Motor neuron (in vitro differentiated cells): ENCODE measurements at regions not wholly inside any gene's neighbourhood (a gene's known extent, or its start where the extent isn't known, plus 50 kb on each side); places are given as distances from the start of the nearest gene placed in this dataset.

Experiments used
- ATAC-seq, 8 experiments: fragments of 200-7000 bp; cut with Tn5 transposase; replicated peaks in 6 of 8; 2 replicates each; pipeline ENCODE4 v1.8.0; 2021; ENCODE audit warnings: mild to moderate bottlenecking in 8 of 8, moderate library complexity in 8 of 8
- H3K27ac ChIP-seq, 2 donors: fragments of 250-450 bp; sonication (Bioruptor Pico); 2 replicates each; pipeline ENCODE4 v1.9.0; 2021; ENCODE audit warnings: antibody characterized with exemption in 2 of 2, mild to moderate bottlenecking in 2 of 2, moderate library complexity in 1 of 2
- H3K4me1 ChIP-seq, 2 donors: fragments of 250-450 bp; sonication (Bioruptor Pico); replicated peaks in 1 of 2; 2 replicates each; pipeline ENCODE4 v1.6.1; 2021; ENCODE audit warnings: antibody characterized with exemption in 2 of 2, mild to moderate bottlenecking in 2 of 2, moderate library complexity in 1 of 2
- H3K4me3 ChIP-seq, 5 donors: fragments of 250-450 bp; sonication (Bioruptor Pico); 2 replicates each; pipeline ENCODE4 v1.9.0; 2021; ENCODE audit warnings: antibody characterized with exemption in 5 of 5, mild to moderate bottlenecking in 5 of 5, moderate library complexity in 4 of 5
- WGBS, 10 experiments: fragments of 450-650 bp; shearing (Covaris generic); methylation state at CpG; one replicate each; pipeline ENCODE4 v1.0.0; 2022; 5-methylcytosine and 5-hydroxymethylcytosine counted together
- in situ Hi-C, 9 experiments: fragments of 400-800 bp; cut with MboI; loops; one replicate each; pipeline ENCODE4 v1.15.0; 2021; ENCODE audit warnings: low sequenced_read_pairs in 9 of 9, low pct_unique_long_range_greater_than_20kb in 2 of 9; ENCODE audit not compliant: unreplicated experiment in 9 of 9

DNA sequence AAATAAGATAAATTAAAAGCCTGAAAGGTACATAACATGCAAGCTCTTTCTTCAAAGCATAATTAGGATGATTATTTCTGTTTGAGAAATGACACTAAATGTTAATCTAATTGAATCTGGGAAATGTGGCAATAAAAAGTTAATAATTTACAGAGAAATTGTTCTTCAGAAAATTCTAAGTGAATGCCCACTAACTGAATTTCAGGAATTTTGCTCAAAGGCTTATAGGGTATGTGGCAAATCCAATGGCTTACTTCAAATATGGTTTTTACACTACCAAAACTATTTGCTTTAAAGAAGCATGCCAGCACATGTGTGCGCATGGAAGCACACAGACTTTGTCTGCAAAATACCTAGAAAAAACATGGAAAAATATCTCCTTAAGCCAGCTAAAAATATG lies 186.6 kb upstream of the FOXD3 start:
- ATAC-seq = no peak
- WGBS, 10 experiments = 0 to 100% (median 88%) methylated on average over 1 of the region's 1 CpG; no CpG with 5 or more reads in 1 of the 10 experiments
- in situ Hi-C loops = loop anchor here in 2 of 9 experiments (25.0 kb wide), 2 partner anchors 274 to 298 kb away; no protein-coding TSS in a partner anchor
- no peak overlapping the region for H3K27ac ChIP-seq
- peaks cover 10 to 15% of the 10 kb centered on the region in 2 donors for H3K4me1 ChIP-seq
- no peak overlapping the region for H3K4me3 ChIP-seq

GRCh38 chr1:63142001-63142400 lies 180.4 kb upstream of the FOXD3 start:
- no peak overlapping the region for H3K27ac ChIP-seq
- no peaks in the 10 kb centered on the region for H3K4me1 ChIP-seq
- 7 to 100% (median 86%) methylated on average over 1 to 5 of the region's 5 CpGs; no CpG with 5 or more reads in 1 of the 10 experiments for WGBS, 10 experiments
- peak in 1 of 8 experiments; percentile 32 for ATAC-seq
- in situ Hi-C loops = loop anchor here in 2 of 9 experiments (25.0 kb wide), 2 partner anchors 280 to 305 kb away; no protein-coding TSS in a partner anchor
- no peak overlapping the region for H3K4me3 ChIP-seq

DNA sequence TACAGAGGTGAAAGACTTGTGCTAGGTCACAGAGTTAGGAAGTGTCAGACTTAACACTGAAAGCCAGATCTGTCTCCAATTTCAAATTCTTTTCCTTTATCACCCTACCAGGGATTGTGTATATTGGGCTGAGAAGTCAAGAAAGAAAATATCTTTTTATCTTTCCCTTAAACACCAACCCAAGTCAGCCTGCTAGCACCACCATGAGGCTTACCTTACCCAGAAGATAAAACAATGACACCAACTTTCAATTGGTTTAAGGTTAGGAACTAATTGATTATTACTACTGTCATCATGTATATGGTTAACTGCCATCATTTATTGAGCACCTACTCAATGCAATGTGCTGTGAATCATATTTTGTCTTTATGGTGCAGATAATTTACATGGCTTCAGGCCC lies 178.9 kb upstream of the FOXD3 start:
- in situ Hi-C loops = loop anchor here in 2 of 9 experiments (25.0 kb wide), 2 partner anchors 281 to 306 kb away; no protein-coding TSS in a partner anchor
- ATAC-seq = no peak
- Histone ChIP-seq H3K27ac (no peak overlapping the region), H3K4me3 (no peak overlapping the region), H3K4me1 (no peaks in the 10 kb centered on the region)

GRCh38 chr1:63147783-63148182 lies 174.6 kb upstream of the FOXD3 start:
- 32 to 100% (median 79%) methylated on average over 1 to 3 of the region's 3 CpGs; no CpG with 5 or more reads in 3 of the 10 experiments for WGBS, 10 experiments
- no peaks in the 10 kb centered on the region for H3K4me1 ChIP-seq
- H3K27ac ChIP-seq = no peak overlapping the region
- no peak for ATAC-seq
- in situ Hi-C loops = loop anchor here in 2 of 9 experiments (25.0 kb wide), 2 partner anchors 285 to 310 kb away; no protein-coding TSS in a partner anchor
- H3K4me3 ChIP-seq = no peak overlapping the region

- ATAC-seq = peak in 5 of 8 experiments; percentile 21 to 81 (median 69)
- H3K4me3 ChIP-seq = no peak overlapping the region
- WGBS, 10 experiments = 0 to 56% (median 0%) methylated on average over 1 to 3 of the region's 3 CpGs; no CpG with 5 or more reads in 1 of the 10 experiments
- H3K4me1 ChIP-seq = no peaks in the 10 kb centered on the region
- no peak overlapping the region for H3K27ac ChIP-seq
- in situ Hi-C loops = loop anchor here in 2 of 9 experiments (25.0 kb wide), 2 partner anchors 287 to 312 kb away; no protein-coding TSS in a partner anchor
Observed at GRCh38 chr1:63148825-63149645, 173.3 kb upstream of the FOXD3 start.

DNA sequence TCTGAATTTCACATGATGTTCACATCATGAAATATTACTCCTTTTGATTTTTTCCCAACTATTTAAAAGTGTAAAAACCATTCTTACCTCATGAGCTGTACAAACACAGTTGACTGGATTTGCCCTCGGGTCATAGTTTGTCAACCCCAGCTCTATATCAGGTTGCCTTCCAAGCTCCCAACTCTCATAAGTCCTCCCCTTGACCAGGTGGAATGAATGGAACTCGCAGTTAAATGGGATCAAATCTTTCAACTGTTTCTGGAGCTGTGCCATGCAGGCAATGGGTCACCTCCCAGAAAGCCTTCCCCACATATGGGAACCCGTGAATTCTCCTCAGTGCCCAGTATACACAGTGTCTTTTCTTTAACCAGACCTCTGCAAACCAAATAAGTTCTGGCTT lies 169.8 kb upstream of the FOXD3 start:
- no peak for ATAC-seq
- in situ Hi-C loops = no loop called here
- H3K4me3 ChIP-seq = no peak overlapping the region
- H3K4me1 ChIP-seq = no peaks in the 10 kb centered on the region
- no peak overlapping the region for H3K27ac ChIP-seq
- WGBS, 10 experiments = 0 to 90% (median 73%) methylated on average over 1 to 3 of the region's 3 CpGs; no CpG with 5 or more reads in 2 of the 10 experiments

- ATAC-seq = peak in 2 of 8 experiments; percentile 25 to 36
- no peak overlapping the region for H3K27ac ChIP-seq
Observed at GRCh38 chr1:63155437-63155836, 166.9 kb upstream of the FOXD3 start.

GRCh38 chr1:63157085-63157484 lies 165.3 kb upstream of the FOXD3 start:
- no peak overlapping the region for H3K27ac ChIP-seq
- H3K4me1 ChIP-seq = no peaks in the 10 kb centered on the region
- in situ Hi-C loops = no loop called here
- 15 to 94% (median 77%) methylated on average over 1 to 5 of the region's 5 CpGs; no CpG with 5 or more reads in 3 of the 10 experiments for WGBS, 10 experiments
- no peak for ATAC-seq
- no peak overlapping the region for H3K4me3 ChIP-seq

More at GRCh38 chr1:63155437-63155836, 166.9 kb upstream of the FOXD3 start:
- 31 to 100% (median 75%) methylated on average over 1 to 2 of the region's 2 CpGs for WGBS, 10 experiments
- Histone ChIP-seq H3K4me1 (no peaks in the 10 kb centered on the region), H3K4me3 (no peak overlapping the region)
- in situ Hi-C loops = no loop called here

DNA sequence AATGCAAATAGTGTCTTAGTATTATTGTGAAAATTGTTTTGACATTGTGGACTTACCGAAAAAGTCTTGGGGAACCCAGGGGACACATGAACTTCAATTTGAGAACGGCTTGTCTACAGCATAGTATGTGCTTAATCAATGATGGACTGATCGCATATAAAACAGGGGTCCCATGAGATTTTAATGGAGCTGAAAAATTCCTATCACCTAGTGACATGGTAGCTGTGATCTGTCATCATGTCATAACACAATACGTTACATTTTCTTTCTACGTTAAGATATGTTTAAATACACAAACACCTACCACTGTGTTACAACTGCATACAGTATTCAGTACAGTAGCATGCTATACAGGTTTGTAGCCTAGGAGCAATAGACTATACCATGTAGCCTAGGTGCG lies 153.3 kb upstream of the FOXD3 start:
- ATAC-seq = no peak
- Histone ChIP-seq H3K27ac (no peak overlapping the region), H3K4me1 (no peaks in the 10 kb centered on the region), H3K4me3 (no peak overlapping the region)
- 0 to 96% (median 77%) methylated on average over 1 to 6 of the region's 6 CpGs; no CpG with 5 or more reads in 2 of the 10 experiments for WGBS, 10 experiments
- in situ Hi-C loops = no loop called here

DNA sequence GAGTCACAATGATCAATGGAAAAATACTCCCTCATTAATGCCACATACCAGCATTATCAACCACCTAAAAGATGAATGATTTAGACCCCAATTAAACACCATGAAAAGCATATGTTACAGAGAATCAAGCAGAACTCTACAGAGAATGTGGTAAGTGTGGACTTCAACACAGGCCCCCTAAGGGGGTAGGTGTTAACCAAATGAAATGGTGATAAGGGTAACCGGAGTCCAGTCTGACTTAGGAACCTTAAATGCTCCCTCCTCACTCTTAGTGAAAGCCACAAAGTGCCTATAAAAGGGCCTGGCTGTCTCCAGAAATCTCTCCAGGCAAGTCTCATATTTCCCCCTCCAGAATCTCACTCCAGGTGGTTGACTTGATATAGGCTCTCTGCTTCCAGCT lies 149.2 kb upstream of the FOXD3 start:
- H3K4me1 ChIP-seq = no peaks in the 10 kb centered on the region
- in situ Hi-C loops = no loop called here
- no peak overlapping the region for H3K4me3 ChIP-seq
- ATAC-seq = no peak
- H3K27ac ChIP-seq = no peak overlapping the region
- 0 to 86% (median 77%) methylated on average over 1 of the region's 1 CpG; no CpG with 5 or more reads in 5 of the 10 experiments for WGBS, 10 experiments

GRCh38 chr1:63189677-63190076 lies 132.7 kb upstream of the FOXD3 start:
- Histone ChIP-seq H3K4me3 (no peak overlapping the region), H3K4me1 (no peaks in the 10 kb centered on the region), H3K27ac (no peak overlapping the region)
- 0 to 17% (median 0%) methylated on average over 1 of the region's 1 CpG; no CpG with 5 or more reads in 3 of the 10 experiments for WGBS, 10 experiments
- ATAC-seq = no peak
- in situ Hi-C loops = loop anchor here in 1 of 9 experiments (25.0 kb wide), 1 partner anchor 248 kb away; no protein-coding TSS in a partner anchor

DNA sequence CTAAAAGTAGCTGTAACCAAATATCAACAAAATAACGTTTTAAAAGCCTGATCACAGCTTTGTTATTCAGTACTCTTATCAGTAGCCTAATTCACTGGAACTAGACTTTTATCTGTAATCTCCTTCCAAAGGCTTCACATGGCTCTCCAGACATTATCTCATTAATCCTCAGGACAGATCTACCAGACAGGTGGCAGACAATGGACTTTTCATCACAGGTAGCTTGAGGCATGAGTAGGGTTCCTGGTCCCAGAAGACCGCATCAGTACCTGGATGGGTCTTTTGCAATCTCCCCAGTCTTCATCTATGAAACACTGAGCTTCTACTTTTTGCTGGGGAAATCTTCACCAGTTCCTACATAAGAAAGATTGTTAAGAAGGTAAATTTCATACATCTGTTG lies 132.2 kb upstream of the FOXD3 start:
- WGBS, 10 experiments = 0 to 89% (median 17%) methylated on average over 1 to 2 of the region's 2 CpGs; no CpG with 5 or more reads in 1 of the 10 experiments
- Histone ChIP-seq H3K4me1 (no peaks in the 10 kb centered on the region), H3K4me3 (no peak overlapping the region), H3K27ac (no peak overlapping the region)
- in situ Hi-C loops = loop anchor here in 1 of 9 experiments (25.0 kb wide), 1 partner anchor 247 kb away; no protein-coding TSS in a partner anchor
- ATAC-seq = no peak

GRCh38 chr1:63198871-63199394 lies 123.4 kb upstream of the FOXD3 start:
- H3K4me1 ChIP-seq = peaks cover 25 to 30% of the 10 kb centered on the region in 2 donors
- in situ Hi-C loops = loop anchor here in 1 of 9 experiments (25.0 kb wide), 1 partner anchor 238 kb away; no protein-coding TSS in a partner anchor
- no peak overlapping the region for H3K4me3 ChIP-seq
- ATAC-seq = peak in 4 of 8 experiments; percentile 25 to 69 (median 56)
- 0 to 41% (median 14%) methylated on average over 1 to 7 of the region's 7 CpGs for WGBS, 10 experiments
- no peak overlapping the region for H3K27ac ChIP-seq
